NCI-H1436 (cell line): ENCODE measurements at regions not wholly inside any gene's neighbourhood (a gene's known extent, or its start where the extent isn't known, plus 50 kb on each side); places are given as distances from the start of the nearest gene placed in this dataset.
"Not testable (repeated sequence)": the region's sequence is repeated elsewhere in the genome, so short reads cannot be mapped to it uniquely, and the experiment has no call there.

Experiments
- DNase-seq: peaks from one replicate; lab custom pipeline; 2025; lab: John Stamatoyannopoulos, UW

- no peak for DNase-seq
Measured at GRCh38 chr18:28267878-28268625, 91.1 kb upstream of the CDH2 start.

- no peak for DNase-seq
Measured at GRCh38 chr18:28267276-28267675, 90.3 kb upstream of the CDH2 start.

GRCh38 chr18:28256166-28256565 lies 79.2 kb upstream of the CDH2 start:
- DNase-seq: no peak

GRCh38 chr18:28248653-28249052 lies 71.7 kb upstream of the CDH2 start:
- DNase-seq: no peak

- not testable (repeated sequence) for DNase-seq
Measured at GRCh38 chr18:28240626-28241025, 63.7 kb upstream of the CDH2 start.

GRCh38 chr18:28236487-28236886 lies 59.6 kb upstream of the CDH2 start:
- DNase-seq: no peak
